IPS DF 6.9 (cell line): ENCODE measurements at regions not wholly inside any gene's neighbourhood (a gene's known extent, or its start where the extent isn't known, plus 50 kb on each side); places are given as distances from the start of the nearest gene placed in this dataset.
"Not testable (repeated sequence)": the region's sequence is repeated elsewhere in the genome, so short reads cannot be mapped to it uniquely, and the experiment has no call there.

Experiments used
- DNase-seq: peaks from one replicate; pipeline ENCODE4 v3.0.0-alpha.2; 2013; ENCODE audit warnings: low read depth, low spot score
- H3K27ac ChIP-seq: one replicate; pipeline ENCODE4 v1.5.1; 2013; ENCODE audit warnings: low read length, control low read depth
- H3K27me3 ChIP-seq: 2 replicates; pipeline ENCODE4 v1.6.1; 2013; ENCODE audit warnings: mild to moderate bottlenecking, low read length; ENCODE audit not compliant: control insufficient read depth, insufficient read depth
- H3K36me3 ChIP-seq: 2 replicates; pipeline ENCODE4 v1.6.1; 2013; ENCODE audit warnings: low read length; ENCODE audit not compliant: control insufficient read depth, insufficient read depth
- H3K4me1 ChIP-seq: 2 replicates; pipeline ENCODE4 v1.6.1; 2013; ENCODE audit warnings: low read length; ENCODE audit not compliant: control insufficient read depth, insufficient read depth
- H3K4me3 ChIP-seq: 2 replicates; pipeline ENCODE4 v1.5.1; 2013; ENCODE audit warnings: mild to moderate bottlenecking, low read length
- H3K9me3 ChIP-seq: 2 replicates; pipeline ENCODE4 v1.6.1; 2013; ENCODE audit warnings: low read length, inconsistent platforms; ENCODE audit not compliant: control insufficient read depth, insufficient read depth
- WGBS: extraction: QIAGEN DNeasy Blood & Tissue Kit; methylation state at CpG from one replicate; pipeline ENCODE4 v1.1.7; 2013; ENCODE audit warnings: mixed read lengths, missing lambda C conversion rate; ENCODE audit not compliant: insufficient read length, insufficient coverage; 5-methylcytosine and 5-hydroxymethylcytosine counted together

DNA sequence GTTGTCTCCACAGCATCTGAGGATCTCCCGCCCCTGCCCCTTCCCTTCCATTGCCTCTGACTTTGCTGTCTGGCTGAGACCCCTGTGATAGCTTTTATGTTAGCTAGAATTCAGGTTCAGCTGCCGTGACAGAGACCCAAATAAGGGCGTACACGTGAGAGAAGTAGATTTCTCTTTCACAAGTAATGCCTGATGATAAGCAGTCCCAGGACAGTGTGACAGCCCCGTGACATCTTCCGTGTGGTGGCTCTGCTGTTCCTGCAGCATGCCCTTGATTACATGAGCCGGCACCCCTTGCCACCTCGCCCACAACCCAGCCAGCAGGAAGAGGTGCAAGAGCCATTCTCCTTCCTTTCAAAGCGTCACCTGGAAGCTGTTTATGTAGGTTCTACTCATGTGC, 130.9 kb upstream of the PODXL start:
- no peak overlapping the region for H3K4me3 ChIP-seq
- no CpG with 5 or more reads among the region's 9 CpGs for WGBS
- H3K4me1 ChIP-seq = peaks cover 4% of the 10 kb centered on the region; the same call in 1 of the 2 replicates
- H3K9me3 ChIP-seq = no peaks in the 10 kb centered on the region
- no peak overlapping the region for H3K27ac ChIP-seq
- H3K36me3 ChIP-seq = no peaks in the 10 kb centered on the region
- no peak for DNase-seq
- H3K27me3 ChIP-seq = no peaks in the 10 kb centered on the region

DNA sequence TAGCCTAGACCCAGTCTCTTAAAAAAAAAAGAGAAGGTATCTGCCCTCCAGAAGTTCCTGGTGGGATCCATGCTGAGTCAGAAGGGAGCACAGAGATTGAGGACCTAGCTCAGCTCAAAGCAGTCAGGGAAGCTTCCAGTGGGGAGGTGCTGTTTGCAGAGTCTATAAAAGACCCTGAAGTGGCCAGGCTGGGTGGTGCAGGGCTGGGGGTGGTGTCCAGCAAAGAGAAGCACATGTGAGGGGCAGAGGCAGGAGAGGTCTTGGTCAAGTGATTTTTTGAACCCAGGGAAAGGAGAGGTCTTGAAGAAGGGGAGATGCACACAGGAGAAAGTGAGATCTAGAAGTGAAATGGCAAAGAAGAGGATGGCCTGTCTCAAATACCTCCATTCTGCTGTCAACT, 130.4 kb upstream of the PODXL start:
- Histone ChIP-seq H3K4me3 (no peak overlapping the region), H3K36me3 (no peaks in the 10 kb centered on the region), H3K27ac (no peak overlapping the region), H3K27me3 (no peaks in the 10 kb centered on the region), H3K4me1 (peaks cover 2% of the 10 kb centered on the region; the same call in 1 of the 2 replicates), H3K9me3 (no peaks in the 10 kb centered on the region)
- no peak for DNase-seq

DNA sequence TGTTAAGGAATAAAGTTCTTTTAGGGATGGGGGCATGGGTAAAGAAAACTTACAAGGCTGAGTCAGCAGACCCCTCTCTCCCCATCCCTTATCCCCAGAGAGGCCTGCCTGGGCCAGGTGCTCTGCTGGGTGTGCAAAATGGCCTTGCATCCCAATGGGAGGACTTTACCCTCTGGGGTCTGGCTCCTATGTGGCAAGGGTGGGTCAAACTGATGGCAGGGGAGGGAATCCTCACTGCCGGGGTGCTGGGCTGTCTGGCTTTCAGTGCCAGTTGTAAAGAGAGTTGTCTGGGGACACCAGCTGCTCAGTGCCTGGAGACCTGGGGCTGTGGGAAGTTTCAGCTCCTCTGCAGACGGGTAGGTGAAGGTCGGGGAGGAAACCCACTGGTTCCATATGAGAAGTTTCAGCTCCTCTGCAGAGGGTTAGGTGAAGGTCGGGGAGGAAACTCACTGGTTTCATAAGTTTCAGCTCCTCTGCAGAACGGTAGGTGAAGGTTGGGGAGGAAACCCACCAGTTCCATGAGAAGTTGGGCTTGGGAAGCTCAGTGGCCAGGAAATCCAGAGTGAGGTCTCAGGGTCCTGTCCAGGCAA, 127.2 kb upstream of the PODXL start:
- DNase-seq = no peak
- no CpG with 5 or more reads among the region's 5 CpGs for WGBS
- Histone ChIP-seq H3K4me1 (no peaks in the 10 kb centered on the region), H3K27ac (no peak overlapping the region), H3K9me3 (no peaks in the 10 kb centered on the region), H3K4me3 (no peak overlapping the region), H3K36me3 (no peaks in the 10 kb centered on the region), H3K27me3 (no peaks in the 10 kb centered on the region)

DNA sequence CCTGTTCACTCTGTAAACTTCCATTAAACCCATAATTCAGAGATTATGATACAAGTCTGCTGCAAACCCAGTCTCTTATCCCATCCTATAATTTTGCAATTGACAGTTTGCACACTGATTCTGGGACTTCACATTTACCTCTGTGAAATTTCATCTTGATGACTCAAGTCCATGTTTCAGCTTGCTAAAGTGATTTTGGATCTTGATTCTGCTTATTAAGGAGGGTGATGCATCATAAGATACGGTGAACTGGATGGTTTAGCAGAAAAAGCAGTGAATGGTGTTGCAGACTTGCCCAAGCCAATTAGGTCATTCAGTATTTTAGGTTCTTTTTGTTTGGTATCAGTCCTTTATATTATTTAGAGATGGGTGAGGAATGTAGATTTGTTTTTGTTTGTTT, 125.5 kb upstream of the PODXL start:
- H3K4me3 ChIP-seq = no peak overlapping the region
- no peaks in the 10 kb centered on the region for H3K36me3 ChIP-seq
- H3K9me3 ChIP-seq = no peaks in the 10 kb centered on the region
- H3K27ac ChIP-seq = no peak overlapping the region
- no CpG with 5 or more reads among the region's 1 CpG for WGBS
- DNase-seq = no peak
- H3K4me1 ChIP-seq = no peaks in the 10 kb centered on the region
- H3K27me3 ChIP-seq = no peaks in the 10 kb centered on the region

DNA sequence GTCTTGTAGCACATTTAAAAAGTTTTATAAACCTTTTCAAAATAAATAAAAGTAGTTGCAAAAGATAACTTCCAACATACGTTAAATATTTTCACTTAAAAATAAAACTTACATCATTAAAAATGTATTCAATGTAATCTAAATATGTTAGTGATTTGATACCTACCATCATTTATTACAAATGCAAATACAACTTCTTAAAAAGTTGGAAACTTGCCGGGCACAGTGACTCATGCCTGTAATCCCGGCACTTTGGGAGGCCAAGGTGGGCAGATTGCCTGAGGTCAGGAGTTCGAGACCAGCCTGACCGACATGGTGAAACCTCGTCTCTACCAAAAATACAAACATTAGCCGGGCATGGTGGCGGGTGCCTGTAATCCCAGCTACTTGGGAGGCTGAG, 122.6 kb upstream of the PODXL start:
- not testable (repeated sequence) for H3K4me1 ChIP-seq, H3K4me3 ChIP-seq, DNase-seq, H3K36me3 ChIP-seq, H3K27ac ChIP-seq, H3K27me3 ChIP-seq, H3K9me3 ChIP-seq
- WGBS = 100% methylated on average over 1 of the region's 8 CpGs

DNA sequence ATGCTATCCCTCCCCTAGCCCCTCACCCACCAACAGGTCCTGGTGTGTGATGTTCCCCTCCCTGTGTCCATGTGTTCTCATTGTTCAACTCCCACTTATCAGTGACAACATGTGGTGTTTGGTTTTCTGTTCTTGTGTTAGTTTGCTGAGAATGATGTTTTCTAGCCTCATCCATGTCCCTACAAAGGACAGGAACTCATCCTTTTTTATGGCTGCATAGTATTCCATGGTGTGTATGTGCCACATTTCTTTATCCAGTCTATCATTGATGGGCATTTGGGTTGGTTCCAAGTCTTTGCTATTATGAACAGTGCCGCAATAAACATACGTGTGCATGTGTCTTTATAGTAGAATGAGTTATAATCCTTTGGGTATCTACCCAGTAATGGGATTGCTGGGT, 120.4 kb upstream of the PODXL start:
- no CpG with 5 or more reads among the region's 2 CpGs for WGBS
- H3K4me3 ChIP-seq, H3K27ac ChIP-seq, H3K9me3 ChIP-seq, H3K4me1 ChIP-seq, H3K27me3 ChIP-seq, DNase-seq, H3K36me3 ChIP-seq: not testable (repeated sequence)

DNA sequence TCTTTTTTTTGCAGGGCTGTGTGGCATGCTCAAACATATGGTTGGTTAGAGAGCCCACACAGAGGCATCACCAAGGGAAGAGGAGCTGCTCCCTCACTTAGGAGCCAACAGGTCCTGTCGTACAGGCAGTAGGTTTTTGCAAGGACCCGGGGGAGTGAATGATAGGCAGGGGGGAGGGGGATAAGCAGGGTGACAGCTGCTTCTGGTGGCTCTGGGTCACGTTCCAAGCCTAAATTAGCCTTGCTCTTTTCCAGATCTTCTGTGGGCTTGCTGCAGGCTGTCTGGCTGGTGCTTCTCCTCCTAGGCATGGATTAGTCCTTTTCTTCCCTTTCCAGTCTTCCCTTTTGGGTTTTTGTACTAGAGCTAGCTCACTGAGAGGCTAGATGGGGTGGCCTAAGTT, 117.7 kb upstream of the PODXL start:
- H3K27ac ChIP-seq = no peak overlapping the region
- H3K36me3 ChIP-seq = no peaks in the 10 kb centered on the region
- no CpG with 5 or more reads among the region's 3 CpGs for WGBS
- no peak overlapping the region for H3K4me3 ChIP-seq
- no peak for DNase-seq
- no peaks in the 10 kb centered on the region for H3K27me3 ChIP-seq
- no peaks in the 10 kb centered on the region for H3K9me3 ChIP-seq
- no peaks in the 10 kb centered on the region for H3K4me1 ChIP-seq

DNA sequence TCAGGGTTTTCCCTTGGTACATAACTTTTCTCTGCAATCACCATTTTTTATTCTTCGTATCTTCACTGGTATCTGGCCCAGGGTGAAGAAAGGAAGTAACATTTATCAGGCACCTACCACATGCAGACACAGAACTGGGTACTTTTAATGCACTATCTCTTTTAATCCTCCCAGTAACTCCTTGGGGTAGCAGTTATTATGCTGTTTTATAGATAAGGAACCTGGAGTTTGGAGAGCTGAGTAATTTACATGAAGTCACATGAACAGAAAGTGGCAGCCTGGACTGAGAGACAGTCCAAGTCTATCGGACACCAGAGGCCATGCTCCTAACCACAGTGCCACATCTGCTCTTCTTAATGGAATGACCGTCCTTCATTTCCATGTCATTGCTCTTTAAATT, 117.1 kb upstream of the PODXL start:
- H3K4me3 ChIP-seq = no peak overlapping the region
- no peak for DNase-seq
- H3K36me3 ChIP-seq = no peaks in the 10 kb centered on the region
- H3K4me1 ChIP-seq = no peaks in the 10 kb centered on the region
- no peaks in the 10 kb centered on the region for H3K9me3 ChIP-seq
- no CpG with 5 or more reads among the region's 3 CpGs for WGBS
- H3K27ac ChIP-seq = no peak overlapping the region
- no peaks in the 10 kb centered on the region for H3K27me3 ChIP-seq

DNA sequence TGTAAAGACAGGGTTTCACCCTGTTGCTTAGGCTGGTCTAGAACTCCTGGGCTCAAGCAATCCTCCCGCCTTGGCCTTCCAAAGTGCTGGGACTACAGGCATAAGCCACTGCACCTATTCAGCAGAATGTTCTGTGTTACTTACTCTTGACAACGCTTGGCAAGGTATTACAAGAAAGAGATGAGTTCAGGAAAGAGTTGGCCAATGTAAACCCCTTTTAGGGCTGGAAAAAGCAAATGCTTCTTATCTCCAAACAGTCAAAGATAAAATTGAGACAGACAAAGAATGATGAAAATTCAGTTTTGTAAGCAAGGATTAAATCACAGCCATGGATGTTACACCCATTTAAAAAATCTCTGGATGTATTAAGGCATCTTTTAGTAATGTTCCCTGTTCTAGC, 114.0 kb upstream of the PODXL start:
- no peak for DNase-seq
- no CpG with 5 or more reads among the region's 2 CpGs for WGBS
- no peaks in the 10 kb centered on the region; the same call in 1 of the 2 replicates for H3K9me3 ChIP-seq
- no peak overlapping the region for H3K4me3 ChIP-seq
- no peaks in the 10 kb centered on the region for H3K27me3 ChIP-seq
- H3K36me3 ChIP-seq = no peaks in the 10 kb centered on the region
- H3K27ac ChIP-seq = no peak overlapping the region
- H3K4me1 ChIP-seq = no peaks in the 10 kb centered on the region

DNA sequence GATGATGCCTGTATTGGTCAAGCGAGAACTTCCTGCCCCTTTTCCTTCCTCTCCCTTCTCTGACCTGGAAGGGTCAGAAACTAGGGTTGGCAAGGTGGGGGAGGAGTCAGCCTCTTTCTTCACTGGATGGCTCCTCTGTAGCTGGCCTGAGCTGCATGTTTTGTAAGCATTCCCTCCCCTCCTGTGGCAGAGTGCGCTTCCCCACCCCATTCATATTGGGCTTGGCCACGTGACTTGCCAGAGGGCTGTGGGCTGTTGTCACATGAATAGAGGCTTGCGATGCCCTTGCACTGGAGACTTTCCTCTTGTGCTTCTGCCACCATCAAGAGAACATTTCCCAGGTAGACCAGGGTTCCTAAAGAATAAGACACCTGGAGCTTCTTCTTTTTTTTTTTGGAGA, 111.3 kb upstream of the PODXL start:
- no peak for DNase-seq
- Histone ChIP-seq H3K9me3 (no peaks in the 10 kb centered on the region; the same call in 1 of the 2 replicates), H3K4me1 (no peaks in the 10 kb centered on the region), H3K27ac (no peak overlapping the region), H3K4me3 (no peak overlapping the region), H3K36me3 (no peaks in the 10 kb centered on the region), H3K27me3 (no peaks in the 10 kb centered on the region)
- no CpG with 5 or more reads among the region's 4 CpGs for whole genome bisulfite sequencing

DNA sequence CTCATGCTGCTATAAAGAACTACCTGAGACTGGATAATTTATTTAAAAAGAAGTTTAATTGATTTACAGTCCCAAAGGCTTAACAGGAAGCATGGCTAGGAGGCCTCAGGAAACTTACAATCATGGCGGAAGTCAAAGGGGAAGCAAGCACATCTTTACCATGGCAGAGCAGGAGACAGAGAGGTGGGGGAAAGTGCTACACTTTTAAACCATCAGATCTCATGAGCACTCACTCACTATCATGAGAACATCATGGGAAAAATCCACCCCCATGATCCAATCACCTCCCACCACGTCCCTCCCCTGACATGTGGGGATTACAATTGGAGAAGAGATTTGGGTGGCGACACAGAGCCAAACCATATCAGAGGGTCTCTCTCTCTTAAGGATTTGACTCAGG, 108.6 kb upstream of the PODXL start:
- no peak overlapping the region for H3K4me3 ChIP-seq
- H3K36me3 ChIP-seq = no peaks in the 10 kb centered on the region
- H3K9me3 ChIP-seq = no peaks in the 10 kb centered on the region; the same call in 1 of the 2 replicates
- H3K27ac ChIP-seq = no peak overlapping the region
- DNase-seq = no peak
- H3K4me1 ChIP-seq = no peaks in the 10 kb centered on the region
- H3K27me3 ChIP-seq = no peaks in the 10 kb centered on the region
- no CpG with 5 or more reads among the region's 3 CpGs for WGBS
